Activated naive CD4-positive, alpha-beta T cell treated with anti-CD3 and anti-CD28 coated beads, Interleukin-2, amount 50 U/mL, for 72 hours (primary cell): ENCODE measurements at regions not wholly inside any gene's neighbourhood (a gene's known extent, or its start where the extent isn't known, plus 50 kb on each side); places are given as distances from the start of the nearest gene placed in this dataset.
"Not testable (repeated sequence)": the region's sequence is repeated elsewhere in the genome, so short reads cannot be mapped to it uniquely, and the experiment has no call there.

ENCODE experiments used
- ATAC-seq, 2 donors: fragments of 150-1000 bp; cut with Tn5 transposase; 2 replicates each; pipeline ENCODE4 v1.10.0; 2021; ENCODE audit warnings: mild to moderate bottlenecking in 2 of 2, moderate library complexity in 2 of 2
- DNase-seq, 2 donors: peaks; one replicate each; pipeline ENCODE4 v3.0.0; 2021 to 2022; ENCODE audit warnings: low spot score in 2 of 2
- H3K27ac Mint-ChIP-seq, 2 donors: one replicate each; pipeline ENCODE4 v1.8.0; 2022; ENCODE audit warnings: mild to moderate bottlenecking in 2 of 2, mixed read lengths in 2 of 2
- H3K36me3 Mint-ChIP-seq, 2 donors: one replicate each; pipeline ENCODE4 v1.8.0; 2022; ENCODE audit warnings: mixed read lengths in 2 of 2
- H3K9me3 Mint-ChIP-seq, 2 donors: one replicate each; pipeline ENCODE4 v1.8.0; 2022; ENCODE audit warnings: mixed read lengths in 2 of 2

DNA sequence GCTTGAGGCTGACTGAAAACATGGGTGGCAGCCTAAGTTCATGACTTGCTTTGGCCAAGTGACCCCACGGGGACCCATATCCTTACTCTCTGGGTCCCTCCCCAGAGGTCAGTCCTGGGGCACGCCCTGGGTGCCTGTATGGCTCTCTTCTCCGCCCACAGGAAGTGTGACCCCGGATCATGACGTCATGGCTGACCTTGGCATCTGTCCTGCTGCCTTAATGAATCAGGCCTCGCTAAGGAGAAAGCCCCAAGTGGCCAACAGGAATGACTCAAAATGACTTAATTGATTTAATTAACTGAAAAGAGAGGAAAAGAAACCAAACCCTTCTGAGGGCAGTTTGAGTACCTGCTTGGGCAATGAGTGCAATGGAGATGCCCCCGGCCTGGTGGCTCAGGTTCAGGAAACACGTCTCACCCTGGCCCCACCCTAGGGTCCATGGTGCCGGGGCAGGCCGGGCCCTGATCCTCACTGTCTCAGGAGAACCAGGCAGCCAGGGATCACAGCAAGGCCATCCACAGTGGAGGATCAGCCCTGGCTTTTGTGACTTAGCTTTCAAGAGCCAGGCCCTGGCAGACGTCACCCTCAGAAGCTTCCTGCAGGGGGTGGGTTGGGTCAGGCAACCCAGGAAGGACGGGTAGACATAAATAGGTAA lies 112.0 kb downstream of the CYP26B1 start:
- DNase-seq, result no peak
- Mint-ChIP-seq H3K36me3 (no peaks in the 10 kb centered on the region), H3K9me3 (peaks cover under 1 to 1% of the 10 kb centered on the region in 2 donors), H3K27ac (peak overlapping the region in 1 of 2 donors; percentile 77)
- no peak for ATAC-seq

DNA sequence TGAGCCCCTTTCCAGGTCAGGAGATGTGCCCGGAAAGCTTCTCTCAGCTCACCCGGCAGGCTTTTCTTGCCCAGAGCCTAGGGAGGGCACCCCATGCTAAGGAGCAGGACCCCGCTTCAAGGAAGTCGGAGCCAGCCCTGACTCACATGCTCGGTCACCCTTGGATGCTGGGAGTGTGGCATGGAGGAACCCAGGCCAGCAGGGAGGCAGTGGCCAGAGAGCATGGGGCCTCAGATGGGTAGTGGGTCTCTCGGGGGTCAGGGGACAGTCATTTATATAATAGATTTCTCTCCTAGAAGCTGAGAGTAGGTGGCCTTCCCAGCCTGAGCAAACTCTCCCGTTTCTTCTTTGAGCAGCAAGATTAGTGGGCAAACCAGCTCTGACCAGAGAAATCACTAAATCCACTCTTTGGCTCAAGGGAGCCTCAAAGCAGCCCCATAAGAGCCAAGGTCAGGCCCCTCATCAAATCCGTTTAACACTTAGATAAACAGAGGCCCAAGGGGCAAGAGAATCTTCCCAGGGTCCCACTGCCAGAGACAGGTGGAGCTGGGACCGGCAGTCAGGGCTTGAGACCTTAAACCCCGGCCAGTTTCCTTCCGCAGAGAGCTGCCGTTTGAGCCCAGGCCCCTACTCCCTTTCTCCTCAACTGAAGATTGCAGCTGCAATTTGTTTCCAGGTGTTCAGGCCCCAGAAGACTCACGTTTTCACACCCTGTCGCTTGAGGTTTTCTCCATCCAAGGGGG lies 113.1 kb downstream of the CYP26B1 start:
- Mint-ChIP-seq H3K27ac (no peak overlapping the region), H3K36me3 (no peaks in the 10 kb centered on the region), H3K9me3 (no peaks in the 10 kb centered on the region)
- ATAC-seq (no peak), DNase-seq (no peak)

DNA sequence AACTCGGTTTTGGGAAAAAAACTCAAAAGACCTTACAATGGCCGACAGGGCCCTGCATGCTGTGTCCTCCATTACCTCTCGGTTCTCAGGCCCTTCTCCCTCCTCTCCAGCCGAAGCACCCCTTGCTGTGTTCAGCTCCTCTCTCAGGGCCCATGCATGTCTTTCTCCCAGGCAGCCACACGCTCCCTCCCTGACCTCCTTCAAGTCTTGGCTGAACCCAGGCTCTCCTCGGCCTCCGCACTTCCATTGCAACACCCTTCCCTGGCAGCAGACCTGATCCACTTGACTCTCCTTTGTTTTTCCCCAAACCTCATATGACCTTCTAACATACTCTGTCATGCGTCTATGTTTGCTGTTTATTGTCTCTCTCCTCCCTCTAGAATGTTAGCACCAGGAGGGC lies 114.0 kb downstream of the CYP26B1 start:
- DNase-seq (no peak), ATAC-seq (no peak)
- H3K27ac Mint-ChIP-seq, result no peak overlapping the region
- H3K9me3 Mint-ChIP-seq, result no peaks in the 10 kb centered on the region
- H3K36me3 Mint-ChIP-seq, result no peaks in the 10 kb centered on the region

DNA sequence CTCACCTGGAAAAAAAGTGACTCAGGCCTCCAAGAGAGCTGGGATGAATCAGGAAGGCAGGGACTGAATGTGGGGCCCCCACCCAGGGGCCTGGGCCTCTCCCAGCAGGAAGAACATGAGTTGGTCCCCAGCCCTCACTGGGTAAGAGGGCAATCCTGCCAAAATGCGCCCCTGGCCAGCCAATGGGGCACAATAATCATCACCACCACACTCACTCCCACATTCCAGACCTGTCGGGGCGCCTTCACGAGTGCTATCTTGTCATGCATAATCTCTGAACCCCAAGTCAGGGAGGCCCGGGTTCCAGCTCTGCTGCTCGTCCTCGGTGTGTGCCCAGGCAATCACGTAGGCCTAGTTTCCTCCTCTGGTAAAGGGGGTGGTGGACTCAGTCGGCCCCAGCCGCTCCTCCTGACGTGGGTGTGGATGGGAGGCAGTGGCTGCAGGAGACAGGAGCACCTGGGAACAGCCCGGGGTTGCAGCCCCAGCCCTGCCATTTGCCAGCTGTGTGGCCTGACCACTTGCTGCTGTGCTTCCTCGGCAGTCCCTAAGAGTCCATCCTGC lies 115.1 kb downstream of the CYP26B1 start:
- Mint-ChIP-seq H3K36me3 (no peaks in the 10 kb centered on the region), H3K9me3 (no peaks in the 10 kb centered on the region), H3K27ac (no peak overlapping the region)
- ATAC-seq (no peak), DNase-seq (no peak)

DNA sequence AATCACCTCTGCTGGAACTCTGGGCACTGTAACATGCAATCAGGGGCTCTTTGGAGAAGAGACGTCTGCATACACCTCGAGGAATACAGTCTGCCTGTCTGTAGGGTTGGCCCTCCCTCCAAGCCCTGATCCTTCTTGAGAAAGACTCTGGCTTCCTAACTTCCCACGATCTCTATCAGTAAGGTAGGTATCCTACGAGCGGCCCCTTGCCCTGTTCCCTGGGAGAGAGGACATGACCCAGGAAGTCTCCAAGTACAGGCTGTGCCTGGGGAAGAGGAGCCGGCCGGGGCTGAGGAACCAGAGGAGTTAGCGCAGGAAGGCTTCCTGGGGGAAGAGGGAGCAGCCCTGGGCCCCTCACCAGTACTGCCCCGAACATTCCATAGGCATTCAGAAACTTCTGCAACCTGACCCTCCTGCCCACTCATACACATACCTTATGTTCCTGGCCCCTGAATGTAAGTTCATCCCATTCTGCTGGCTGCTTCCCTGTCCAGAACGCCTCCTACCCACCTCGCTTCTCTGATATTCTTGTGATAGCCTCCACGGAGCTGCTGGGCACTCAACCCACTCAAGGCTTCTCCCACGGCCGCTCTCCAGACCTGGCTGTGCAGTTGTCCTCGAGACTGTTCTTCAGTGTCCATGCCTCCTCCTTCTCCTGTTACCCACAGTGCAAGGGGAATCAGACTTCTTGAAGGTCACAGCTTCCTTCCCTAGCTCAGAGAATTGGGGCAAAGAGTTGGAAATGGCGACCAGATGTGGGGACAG lies 116.1 kb downstream of the CYP26B1 start:
- Mint-ChIP-seq H3K36me3 (no peaks in the 10 kb centered on the region), H3K27ac (peak overlapping the region in 1 of 2 donors; percentile 40), H3K9me3 (no peaks in the 10 kb centered on the region)
- no peak for ATAC-seq
- DNase-seq, result no peak

DNA sequence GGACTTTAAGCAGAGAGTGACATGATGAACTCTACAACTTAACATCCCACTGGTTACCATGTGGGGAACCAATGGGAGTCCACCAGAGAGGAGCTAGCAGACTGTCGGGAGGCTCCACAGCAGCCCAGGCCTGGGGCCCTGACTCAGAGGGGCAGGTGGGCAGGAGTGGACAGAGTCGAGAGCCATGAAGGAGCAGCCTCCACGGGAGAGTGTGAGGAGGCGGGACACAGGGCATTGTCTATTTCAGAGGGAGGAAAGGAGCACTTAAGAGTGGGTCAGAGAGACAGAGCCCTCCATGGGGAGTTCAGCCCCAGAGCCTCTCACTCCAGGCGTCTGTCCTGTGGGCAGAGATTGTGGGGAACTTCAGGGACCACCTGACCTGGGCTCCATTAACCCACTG lies 118.7 kb downstream of the CYP26B1 start:
- DNase-seq (no peak), ATAC-seq (no peak)
- Mint-ChIP-seq H3K9me3 (no peaks in the 10 kb centered on the region), H3K27ac (no peak overlapping the region), H3K36me3 (no peaks in the 10 kb centered on the region)

DNA sequence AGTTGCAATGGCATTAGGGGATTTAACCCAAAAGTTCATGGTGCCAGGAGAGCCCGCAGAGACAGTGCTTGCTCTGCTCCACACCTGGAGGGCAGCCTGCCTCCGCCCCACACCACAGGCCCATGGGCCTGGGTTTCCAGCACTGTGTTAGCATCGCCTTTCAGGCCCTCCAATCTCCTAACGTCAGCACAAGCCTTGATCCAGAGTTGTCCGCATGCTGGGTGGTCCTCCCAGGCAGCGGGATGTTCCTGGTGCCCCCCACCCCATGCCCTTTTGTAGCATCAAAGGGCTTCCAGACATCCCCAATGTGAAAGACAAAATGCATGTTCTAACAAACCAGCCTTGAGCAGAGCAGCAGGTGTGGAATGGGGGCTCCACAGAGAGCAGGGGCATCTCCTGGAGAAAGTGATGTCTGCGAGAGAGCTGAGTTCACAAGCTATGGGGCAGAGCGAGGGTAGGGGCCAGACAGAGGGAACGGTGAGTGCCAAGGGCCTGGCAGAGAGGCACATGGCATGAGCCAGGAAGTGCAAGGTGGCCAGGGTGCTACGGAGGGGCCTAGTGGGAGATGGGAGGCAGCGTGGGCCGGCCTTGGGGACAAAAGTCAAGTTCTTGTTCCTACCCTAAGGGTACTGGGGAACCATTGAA lies 119.2 kb downstream of the CYP26B1 start:
- no peak overlapping the region for H3K27ac Mint-ChIP-seq
- H3K36me3 Mint-ChIP-seq, result no peaks in the 10 kb centered on the region
- H3K9me3 Mint-ChIP-seq, result no peaks in the 10 kb centered on the region
- no peak for DNase-seq
- ATAC-seq, result no peak

DNA sequence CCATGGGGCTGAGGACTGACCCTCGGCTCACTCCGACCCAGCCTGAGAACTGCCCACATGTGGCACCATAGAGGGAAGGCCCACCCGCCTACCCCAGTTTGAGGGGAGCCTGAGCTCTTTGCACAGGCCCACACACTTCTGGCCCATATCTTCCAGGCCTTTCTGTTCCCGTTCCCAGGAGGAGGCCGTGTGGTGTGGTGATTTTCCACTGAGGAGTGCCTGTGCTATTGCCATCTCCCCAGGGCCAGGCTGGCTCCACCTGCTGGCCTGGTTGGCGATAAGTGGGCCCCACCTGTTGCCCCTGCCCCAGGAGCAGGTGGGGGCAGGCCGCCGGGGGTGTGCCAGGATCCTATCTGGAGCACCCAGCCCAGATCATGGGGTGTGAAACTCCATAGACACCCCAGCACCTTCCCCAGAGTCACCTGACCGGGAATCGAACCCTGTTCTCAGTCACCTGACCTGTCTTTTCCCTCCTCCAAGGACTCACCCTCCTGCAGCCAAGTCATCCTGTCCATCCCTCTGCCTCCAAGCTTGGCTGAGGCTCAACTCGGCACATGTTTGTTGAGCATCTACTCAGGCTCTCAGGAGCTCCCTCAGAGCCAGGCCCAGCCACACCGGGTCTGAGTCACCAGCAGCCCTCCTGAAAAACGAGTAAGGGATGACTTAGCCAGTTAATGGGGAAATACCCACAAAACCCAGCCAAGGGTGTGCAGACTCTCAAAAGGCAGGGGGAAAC lies 120.1 kb downstream of the CYP26B1 start:
- Mint-ChIP-seq H3K27ac (no peak overlapping the region), H3K36me3 (no peaks in the 10 kb centered on the region), H3K9me3 (no peaks in the 10 kb centered on the region)
- no peak for DNase-seq
- peak in 1 of 2 donors; percentile 22 for ATAC-seq

DNA sequence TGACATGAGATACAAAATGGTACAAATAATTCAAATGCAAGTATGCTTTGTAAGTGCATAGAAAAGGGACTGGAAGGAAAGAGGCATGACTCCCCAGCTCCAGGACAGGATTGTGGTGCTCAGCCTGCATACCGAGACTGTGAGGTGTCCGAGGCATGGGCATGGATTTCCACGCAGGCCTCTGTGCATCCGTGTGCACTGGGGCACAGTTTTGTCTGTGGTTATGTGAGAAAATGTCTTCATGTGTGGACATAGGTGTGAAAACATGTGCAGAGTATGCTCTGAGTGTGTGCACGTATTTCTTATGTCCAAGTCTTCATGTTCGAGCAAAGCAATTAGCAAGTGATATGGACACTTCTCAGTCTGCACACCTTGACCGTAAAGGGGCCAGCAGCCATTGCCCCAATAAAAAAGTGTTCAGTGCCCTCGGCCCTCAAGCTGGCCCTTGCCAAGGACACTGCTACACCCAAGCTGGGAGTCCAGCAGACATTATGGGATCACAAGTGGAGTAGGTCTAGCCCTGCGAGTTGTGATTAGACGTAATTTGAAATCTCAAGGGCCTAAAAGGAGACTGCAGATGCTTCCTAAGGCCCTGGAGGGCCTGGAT lies 120.7 kb downstream of the CYP26B1 start:
- no peaks in the 10 kb centered on the region for H3K36me3 Mint-ChIP-seq

DNA sequence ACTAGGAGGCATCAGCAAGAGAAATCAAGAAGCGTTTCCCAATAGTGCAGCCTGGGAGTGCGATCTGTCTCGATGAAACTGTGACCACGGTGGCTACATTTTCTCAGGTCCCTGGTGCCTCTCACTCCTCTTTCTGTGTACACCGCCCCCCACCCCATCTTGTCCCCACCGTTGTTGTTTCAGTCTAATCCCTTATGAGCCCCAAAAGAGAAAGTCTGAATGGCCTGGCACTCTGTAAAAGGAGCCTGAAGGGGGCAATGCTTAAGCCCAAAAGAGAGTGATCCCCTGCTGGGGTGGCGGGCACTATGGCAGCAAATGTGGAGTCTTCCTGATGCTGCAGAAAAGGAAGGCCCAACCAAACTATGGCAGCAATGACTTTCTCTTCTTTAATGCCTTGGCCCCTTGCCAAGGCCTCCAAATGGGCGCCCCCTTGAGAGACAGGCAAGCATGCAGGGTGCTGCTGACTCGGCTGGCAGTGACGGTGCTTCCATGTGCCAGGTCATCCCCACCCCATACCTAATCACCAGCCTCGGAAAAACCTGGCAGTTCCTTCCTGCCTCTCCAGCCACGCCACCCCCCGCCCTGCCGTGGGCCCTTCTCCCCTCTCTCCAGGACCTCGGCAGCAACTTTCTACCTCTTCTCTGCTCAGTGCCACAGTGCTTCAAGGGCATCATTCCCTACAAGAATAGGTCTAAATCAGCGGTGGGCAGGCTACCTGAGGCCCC lies 123.0 kb downstream of the CYP26B1 start:
- H3K27ac Mint-ChIP-seq, result no peak overlapping the region
- H3K36me3 Mint-ChIP-seq, result no peaks in the 10 kb centered on the region
- H3K9me3 Mint-ChIP-seq, result no peaks in the 10 kb centered on the region
- ATAC-seq (no peak), DNase-seq (peak in 1 of 2 donors; percentile 21)

More for the DNA sequence above, 120.7 kb downstream of the CYP26B1 start:
- Mint-ChIP-seq H3K27ac (no peak overlapping the region), H3K9me3 (no peaks in the 10 kb centered on the region)
- no peak for DNase-seq
- ATAC-seq, result no peak

DNA sequence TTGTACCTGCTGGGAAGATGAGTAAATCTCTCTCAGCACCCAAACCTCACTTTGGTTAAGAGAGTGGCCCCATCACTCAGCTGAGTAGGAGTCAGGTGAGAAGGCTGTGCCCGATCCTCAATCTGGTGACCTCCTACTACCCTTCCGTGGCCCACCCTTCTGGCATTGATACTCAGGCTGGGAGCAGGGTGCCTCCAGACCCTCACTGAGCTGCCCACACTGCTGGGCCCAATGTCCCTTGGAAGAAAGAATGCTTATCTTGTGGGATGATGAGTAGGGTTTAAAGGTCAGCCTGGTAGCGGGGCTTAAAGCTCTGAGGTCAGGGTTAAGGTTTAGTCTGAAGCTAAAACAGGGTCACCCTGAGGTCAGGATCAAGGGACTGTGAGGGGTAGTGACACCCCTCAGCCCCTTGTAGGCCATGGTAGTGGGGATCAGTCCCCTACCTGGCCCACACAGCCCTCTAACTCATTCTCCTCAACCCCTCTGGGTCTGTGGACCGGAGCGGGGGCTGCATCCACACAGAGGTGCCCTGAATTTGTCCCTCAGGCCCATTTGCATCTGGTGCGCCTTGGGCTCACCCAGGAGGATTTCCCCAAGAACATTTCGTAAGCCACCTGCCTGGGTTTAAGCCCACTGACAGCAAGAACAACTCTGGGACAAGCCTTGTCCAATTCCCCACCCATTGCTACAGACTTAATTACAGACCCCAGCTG lies 123.8 kb downstream of the CYP26B1 start:
- H3K27ac Mint-ChIP-seq, result no peak overlapping the region
- peak in 1 of 2 donors; percentile 28 for DNase-seq
- no peak for ATAC-seq
- H3K9me3 Mint-ChIP-seq, result no peaks in the 10 kb centered on the region
- H3K36me3 Mint-ChIP-seq, result no peaks in the 10 kb centered on the region

DNA sequence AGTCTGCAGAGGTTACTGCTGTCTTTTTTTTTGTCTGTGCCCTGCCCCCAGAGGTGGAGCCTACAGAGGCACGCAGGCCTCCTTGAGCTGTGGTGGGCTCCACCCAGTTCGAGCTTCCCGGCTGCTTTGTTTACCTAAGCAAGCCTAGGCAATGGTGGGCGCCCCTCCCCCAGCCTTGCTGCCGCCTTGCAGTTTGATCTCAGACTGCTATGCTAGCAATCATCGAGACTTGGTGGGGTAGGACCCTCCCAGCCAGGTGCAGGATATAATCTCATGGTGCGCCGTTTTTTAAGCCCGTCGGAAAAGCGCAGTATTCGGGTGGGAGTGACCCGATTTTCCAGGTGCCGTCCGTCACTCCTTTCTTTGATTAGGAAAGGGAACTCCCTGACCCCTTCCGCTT lies 126.3 kb downstream of the CYP26B1 start:
- H3K9me3 Mint-ChIP-seq, ATAC-seq, H3K27ac Mint-ChIP-seq, DNase-seq, H3K36me3 Mint-ChIP-seq: not testable (repeated sequence)

DNA sequence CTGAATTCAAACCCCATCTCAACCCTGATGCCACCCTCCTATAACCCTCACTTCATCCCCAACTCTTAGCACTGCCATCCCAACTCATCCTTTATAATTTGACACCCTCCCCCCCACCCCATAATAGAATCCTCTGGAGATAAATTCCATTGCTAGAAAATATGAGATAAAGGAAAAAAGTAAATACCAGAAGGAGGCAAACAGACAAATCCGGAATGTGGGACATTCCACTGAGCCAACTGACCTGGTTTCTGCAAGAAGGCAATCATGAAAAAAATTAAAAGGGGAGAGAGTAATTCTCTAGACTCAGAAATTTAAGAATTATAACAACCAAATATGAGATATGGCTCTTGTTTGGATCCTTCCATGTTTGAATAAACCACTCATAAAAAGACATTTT lies 132.4 kb downstream of the CYP26B1 start:
- Mint-ChIP-seq H3K9me3 (peaks cover 0 to 4% of the 10 kb centered on the region in 2 donors), H3K27ac (no peak overlapping the region), H3K36me3 (no peaks in the 10 kb centered on the region)
- DNase-seq, result no peak
- ATAC-seq, result no peak

DNA sequence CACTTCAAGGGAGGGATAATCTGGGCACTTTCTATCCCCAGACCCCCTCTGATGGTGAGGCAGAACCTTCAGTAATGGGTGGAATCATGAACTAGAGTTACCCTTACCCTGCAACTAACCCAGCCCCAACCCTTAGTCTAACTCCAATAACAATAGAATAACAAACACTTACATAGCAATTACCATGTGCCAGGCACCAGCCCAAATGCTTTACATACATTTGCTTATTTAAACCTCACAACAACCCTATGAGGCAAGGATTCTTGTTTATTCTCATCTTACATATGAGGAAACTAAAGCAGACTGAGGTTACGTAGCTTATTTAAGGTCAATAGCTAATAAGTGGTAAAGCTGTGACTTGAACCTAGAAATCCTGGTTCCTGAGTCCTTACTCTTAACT lies 132.8 kb downstream of the CYP26B1 start:
- Mint-ChIP-seq H3K36me3 (no peaks in the 10 kb centered on the region), H3K27ac (no peak overlapping the region), H3K9me3 (peaks cover 0 to 4% of the 10 kb centered on the region in 2 donors)
- no peak for DNase-seq
- ATAC-seq, result no peak

DNA sequence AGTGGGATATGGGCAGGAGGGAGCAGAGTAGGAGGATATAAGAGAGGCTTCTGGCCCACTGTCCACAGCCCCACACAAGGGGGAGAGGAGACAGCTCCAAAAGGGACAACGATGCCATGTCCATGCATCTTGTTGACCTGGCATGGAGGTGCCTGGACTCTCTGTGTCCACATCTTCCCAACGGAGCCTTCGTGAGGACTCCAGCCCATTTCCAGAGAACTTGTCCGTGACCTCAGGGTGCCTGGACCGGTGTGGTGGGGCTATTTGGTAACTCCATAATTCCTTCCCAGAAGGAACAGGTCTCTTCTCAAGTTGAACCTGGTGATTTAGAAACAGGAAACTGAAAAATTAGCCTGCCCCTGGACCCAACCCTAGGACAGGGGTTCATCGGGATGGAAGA lies 133.9 kb downstream of the CYP26B1 start:
- DNase-seq (no peak), ATAC-seq (no peak)
- Mint-ChIP-seq H3K9me3 (peaks cover 0 to 4% of the 10 kb centered on the region in 2 donors), H3K27ac (no peak overlapping the region), H3K36me3 (no peaks in the 10 kb centered on the region)
